HepG2 (cell line): ENCODE measurements at regions not wholly inside any gene's neighbourhood (a gene's known extent, or its start where the extent isn't known, plus 50 kb on each side); places are given as distances from the start of the nearest gene placed in this dataset.

ENCODE experiments used
- ATAC-seq: fragments of 200-7000 bp; cut with Tn5 transposase; 3 replicates; pipeline ENCODE4 v1.9.1; 2020; ENCODE audit warnings: mild to moderate bottlenecking, moderate library complexity
- BruUV-seq: library from RNA; stranded (reverse); fragments of 400-500 nt; replicated peaks from 2 replicates; lab custom pipeline; 2021; lab: Mats Ljungman, UMichigan
- CTCF ChIA-PET: fragments of 300-600 bp; formaldehyde crosslinking; extraction: SDS; loops from one replicate; lab custom pipeline; 2021; ENCODE audit warnings: low total read pairs, inconsistent platforms, low intra/inter-chr PET ratio; lab: Yijun Ruan, JAX
- POLR2A ChIA-PET: fragments of 350-600 bp; sonication (Branson Sonifier 250); formaldehyde crosslinking; loops from one replicate; lab custom pipeline; 2020; ENCODE audit warnings: antibody characterized with exemption, inconsistent platforms; lab: Yijun Ruan, JAX
- DNase-seq: peaks from one replicate; pipeline ENCODE4 v3.0.0-alpha.2; 2015; ENCODE audit warnings: low spot score
- FAIRE-seq: peaks from 3 replicates; lab custom pipeline; 2011; peaks lifted over from hg19 to GRCh38; lab: Jason Lieb, UNC
- H2AFZ ChIP-seq: one replicate; pipeline ENCODE4 v1.6.1; 2011; ENCODE audit warnings: low read length, inconsistent platforms
- H3K27ac ChIP-seq: fragments of 300-600 bp; 3 replicates; pipeline ENCODE4 v1.8.0; 2011; ENCODE audit warnings: mixed run types, mild to moderate bottlenecking, mixed read lengths, low read length, inconsistent platforms; ENCODE audit not compliant: insufficient read depth; ENCODE audit errors: extremely low read length
- H3K27me3 ChIP-seq, 2 experiments: fragments of 200-600 bp in 1 of 2; 2 replicates in 1 of 2; 3 replicates in 1 of 2; pipeline versions ENCODE4 v1.6.0 to v1.8.0; 2011; ENCODE audit warnings: low read length in 2 of 2, mild to moderate bottlenecking in 2 of 2, moderate library complexity in 2 of 2, inconsistent platforms in 1 of 2; ENCODE audit not compliant: insufficient read depth in 2 of 2, control insufficient read depth in 1 of 2
- H3K36me3 ChIP-seq, 2 experiments: fragments of 200-600 bp in 1 of 2; replicated peaks in 1 of 2; 2 replicates in 1 of 2; 3 replicates in 1 of 2; pipeline versions ENCODE4 v1.5.1 to v1.8.0; 2011; ENCODE audit warnings: low read length in 2 of 2, inconsistent platforms in 1 of 2; ENCODE audit not compliant: insufficient read depth in 2 of 2, control insufficient read depth in 1 of 2
- H3K4me1 ChIP-seq: 2 replicates; pipeline ENCODE4 v1.5.1; 2012; ENCODE audit warnings: low read length, inconsistent platforms; ENCODE audit not compliant: insufficient read depth
- H3K4me2 ChIP-seq: 2 replicates; pipeline ENCODE4 v1.6.0; 2011; ENCODE audit warnings: low read depth, low read length, inconsistent platforms
- H3K4me3 ChIP-seq, 3 experiments: fragments of 200-600 bp in 1 of 3; sonication (generic), shearing (Covaris generic) in 1 of 3; replicated peaks in 1 of 3; 2 replicates each; pipeline ENCODE4 v1.5.1; 2011 to 2016; ENCODE audit warnings: low read length in 3 of 3, inconsistent platforms in 2 of 3, low read depth in 2 of 3, mild to moderate bottlenecking in 2 of 3, control low read depth in 1 of 3, mixed read lengths in 1 of 3; ENCODE audit not compliant: insufficient read depth in 1 of 3
- H3K79me2 ChIP-seq: one replicate; pipeline ENCODE4 v1.6.1; 2011; ENCODE audit warnings: low read length, inconsistent platforms; ENCODE audit not compliant: insufficient read depth
- H3K9ac ChIP-seq: 2 replicates; pipeline ENCODE4 v1.6.0; 2011; ENCODE audit warnings: mild to moderate bottlenecking, low read depth, low read length, inconsistent platforms; ENCODE audit not compliant: insufficient read depth
- H3K9me3 ChIP-seq: 2 replicates; pipeline ENCODE4 v1.5.1; 2012; ENCODE audit warnings: mild to moderate bottlenecking, low read length
- H4K20me1 ChIP-seq: 2 replicates; pipeline ENCODE4 v1.6.0; 2011; ENCODE audit warnings: inconsistent platforms, mild to moderate bottlenecking, low read length, moderate library complexity; ENCODE audit not compliant: insufficient read depth
- CCAR2 ChIP-seq: fragments of 200-400 bp; formaldehyde crosslinking; optimal IDR thresholded peaks from 2 replicates; pipeline ENCODE3; 2018; ENCODE audit warnings: low read depth, mild to moderate bottlenecking, low read length, moderate library complexity
- HIVEP1 ChIP-seq: sonication (generic); formaldehyde crosslinking; IDR thresholded peaks from 2 replicates; pipeline ENCODE4 v1.4.0; 2020; ENCODE audit warnings: mild to moderate bottlenecking, missing genetic modification reagents
- NR1H2 ChIP-seq: sonication (generic); formaldehyde crosslinking; IDR thresholded peaks from 2 replicates; pipeline ENCODE4 v1.8.1; 2022; ENCODE audit warnings: low read depth, missing genetic modification reagents, borderline replicate concordance
- RFXANK ChIP-seq: IDR thresholded peaks from 2 replicates; pipeline ENCODE4 v1.6.1; 2016
- ZNF296 ChIP-seq: sonication (generic); formaldehyde crosslinking; conservative IDR thresholded peaks from 2 replicates; pipeline ENCODE4 v1.5.0; 2020; ENCODE audit warnings: mild to moderate bottlenecking, missing genetic modification reagents
- ZNF878 ChIP-seq: sonication (generic); formaldehyde crosslinking; IDR thresholded peaks from 2 replicates; pipeline ENCODE4 v1.8.1; 2023; ENCODE audit warnings: mild to moderate bottlenecking, missing genetic modification reagents, moderate library complexity
- WGBS: methylation state at CpG from one replicate; pipeline ENCODE4 v1.1.6; 2017; ENCODE audit warnings: low lambda C conversion rate; 5-methylcytosine and 5-hydroxymethylcytosine counted together
- in situ Hi-C: cut with HindIII; loops from 2 replicates; pipeline ENCODE4 v1.10.0; 2017; ENCODE audit warnings: low pct_unique_long_range_greater_than_20kb; ENCODE audit not compliant: extremely low pct_ligation_motif_present
- intact Hi-C: fragments of 100-400 bp; cut with micrococcal nuclease; formaldehyde crosslinking; loops from one replicate; pipeline ENCODE4 v1.10.0; 2022; ENCODE audit not compliant: unreplicated experiment
- TF ChIP-seq, protein P1 (sequence below): sonication (generic); formaldehyde crosslinking; IDR thresholded peaks from 2 replicates; pipeline ENCODE4 v1.4.0; 2020; ENCODE audit warnings: mild to moderate bottlenecking, missing genetic modification reagents, borderline replicate concordance
- TF ChIP-seq, protein P2 (sequence below): sonication (generic); formaldehyde crosslinking; IDR thresholded peaks from 2 replicates; pipeline ENCODE4 v1.4.0; 2020; ENCODE audit warnings: mild to moderate bottlenecking, missing genetic modification reagents, borderline replicate concordance

- TF ChIP-seq, protein P1, sequence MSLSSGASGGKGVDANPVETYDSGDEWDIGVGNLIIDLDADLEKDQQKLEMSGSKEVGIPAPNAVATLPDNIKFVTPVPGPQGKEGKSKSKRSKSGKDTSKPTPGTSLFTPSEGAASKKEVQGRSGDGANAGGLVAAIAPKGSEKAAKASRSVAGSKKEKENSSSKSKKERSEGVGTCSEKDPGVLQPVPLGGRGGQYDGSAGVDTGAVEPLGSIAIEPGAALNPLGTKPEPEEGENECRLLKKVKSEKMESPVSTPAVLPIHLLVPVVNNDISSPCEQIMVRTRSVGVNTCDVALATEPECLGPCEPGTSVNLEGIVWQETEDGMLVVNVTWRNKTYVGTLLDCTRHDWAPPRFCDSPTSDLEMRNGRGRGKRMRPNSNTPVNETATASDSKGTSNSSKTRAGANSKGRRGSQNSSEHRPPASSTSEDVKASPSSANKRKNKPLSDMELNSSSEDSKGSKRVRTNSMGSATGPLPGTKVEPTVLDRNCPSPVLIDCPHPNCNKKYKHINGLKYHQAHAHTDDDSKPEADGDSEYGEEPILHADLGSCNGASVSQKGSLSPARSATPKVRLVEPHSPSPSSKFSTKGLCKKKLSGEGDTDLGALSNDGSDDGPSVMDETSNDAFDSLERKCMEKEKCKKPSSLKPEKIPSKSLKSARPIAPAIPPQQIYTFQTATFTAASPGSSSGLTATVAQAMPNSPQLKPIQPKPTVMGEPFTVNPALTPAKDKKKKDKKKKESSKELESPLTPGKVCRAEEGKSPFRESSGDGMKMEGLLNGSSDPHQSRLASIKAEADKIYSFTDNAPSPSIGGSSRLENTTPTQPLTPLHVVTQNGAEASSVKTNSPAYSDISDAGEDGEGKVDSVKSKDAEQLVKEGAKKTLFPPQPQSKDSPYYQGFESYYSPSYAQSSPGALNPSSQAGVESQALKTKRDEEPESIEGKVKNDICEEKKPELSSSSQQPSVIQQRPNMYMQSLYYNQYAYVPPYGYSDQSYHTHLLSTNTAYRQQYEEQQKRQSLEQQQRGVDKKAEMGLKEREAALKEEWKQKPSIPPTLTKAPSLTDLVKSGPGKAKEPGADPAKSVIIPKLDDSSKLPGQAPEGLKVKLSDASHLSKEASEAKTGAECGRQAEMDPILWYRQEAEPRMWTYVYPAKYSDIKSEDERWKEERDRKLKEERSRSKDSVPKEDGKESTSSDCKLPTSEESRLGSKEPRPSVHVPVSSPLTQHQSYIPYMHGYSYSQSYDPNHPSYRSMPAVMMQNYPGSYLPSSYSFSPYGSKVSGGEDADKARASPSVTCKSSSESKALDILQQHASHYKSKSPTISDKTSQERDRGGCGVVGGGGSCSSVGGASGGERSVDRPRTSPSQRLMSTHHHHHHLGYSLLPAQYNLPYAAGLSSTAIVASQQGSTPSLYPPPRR (CRISPR knock-in tag): no peak
- TF ChIP-seq NR1H2 (CRISPR knock-in tag): no peak
Measured at GRCh38 chr15:47857776-47858167, 140.5 kb downstream of the SEMA6D start (continued).

GRCh38 chr15:47861111-47861903, 144.0 kb downstream of the SEMA6D start:
- POLR2A ChIA-PET: no interaction called here

More at GRCh38 chr15:47861111-47861903, 144.0 kb downstream of the SEMA6D start:
- H3K9ac ChIP-seq: no peak overlapping the region
- no peak overlapping the region for H2AFZ ChIP-seq
- H3K36me3 ChIP-seq: no peaks in the 10 kb centered on the region
- CTCF ChIA-PET: no interaction called here
- no peak for DNase-seq
- no peaks in the 10 kb centered on the region for H4K20me1 ChIP-seq
- ATAC-seq: no peak
- no peaks in the 10 kb centered on the region for H3K79me2 ChIP-seq
- intact Hi-C loops (no loop called here), in situ Hi-C loops (no loop called here)
- H3K4me3 ChIP-seq: no peak overlapping the region
- no peak for TF ChIP-seq RFXANK (CRISPR knock-in tag)
- TF ChIP-seq ZNF296 (CRISPR knock-in tag): no peak
- TF ChIP-seq CCAR2: no peak
- TF ChIP-seq HIVEP1: no peak
- TF ChIP-seq ZNF878 (CRISPR knock-in tag): no peak
- TF ChIP-seq, protein P2, sequence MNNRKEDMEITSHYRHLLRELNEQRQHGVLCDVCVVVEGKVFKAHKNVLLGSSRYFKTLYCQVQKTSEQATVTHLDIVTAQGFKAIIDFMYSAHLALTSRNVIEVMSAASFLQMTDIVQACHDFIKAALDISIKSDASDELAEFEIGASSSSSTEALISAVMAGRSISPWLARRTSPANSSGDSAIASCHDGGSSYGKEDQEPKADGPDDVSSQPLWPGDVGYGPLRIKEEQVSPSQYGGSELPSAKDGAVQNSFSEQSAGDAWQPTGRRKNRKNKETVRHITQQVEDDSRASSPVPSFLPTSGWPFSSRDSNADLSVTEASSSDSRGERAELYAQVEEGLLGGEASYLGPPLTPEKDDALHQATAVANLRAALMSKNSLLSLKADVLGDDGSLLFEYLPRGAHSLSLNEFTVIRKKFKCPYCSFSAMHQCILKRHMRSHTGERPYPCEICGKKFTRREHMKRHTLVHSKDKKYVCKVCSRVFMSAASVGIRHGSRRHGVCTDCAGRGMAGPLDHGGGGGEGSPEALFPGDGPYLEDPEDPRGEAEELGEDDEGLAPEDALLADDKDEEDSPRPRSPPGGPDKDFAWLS (CRISPR knock-in tag): no peak
- FAIRE-seq: no peak
- no peak overlapping the region for H3K27ac ChIP-seq
- no TSS peak for BruUV-seq
- no peaks in the 10 kb centered on the region for H3K27me3 ChIP-seq
- H3K4me2 ChIP-seq: no peak overlapping the region
- H3K4me1 ChIP-seq: no peaks in the 10 kb centered on the region
- 29% methylated on average over 10 of the region's 10 CpGs for WGBS
- peaks cover 89% of the 10 kb centered on the region for H3K9me3 ChIP-seq
